HFF-Myc (cell line): ENCODE measurements at regions not wholly inside any gene's neighbourhood (a gene's known extent, or its start where the extent isn't known, plus 50 kb on each side); places are given as distances from the start of the nearest gene placed in this dataset.

ENCODE experiments used
- DNase-seq: peaks from one replicate; pipeline ENCODE4 v3.0.0-alpha.2; 2011; ENCODE audit warnings: low read depth; ENCODE audit errors: extremely low read depth
- H3K4me3 ChIP-seq: replicated peaks from 2 replicates; pipeline ENCODE4 v1.5.1; 2011; ENCODE audit warnings: low read depth, mild to moderate bottlenecking, control low read depth, low read length
- CTCF ChIP-seq: IDR thresholded peaks from 2 replicates; pipeline ENCODE4 v1.5.1; 2012; ENCODE audit warnings: mild to moderate bottlenecking, low read depth, low read length, control low read depth; ENCODE audit errors: missing control alignments

- H3K4me3 ChIP-seq = no peak overlapping the region
- DNase-seq = no peak
- TF ChIP-seq CTCF = no peak
These were observed 324.6 kb downstream of the MID1IP1 start for GRCh38 chrX:39125834-39126233.

GRCh38 chrX:39133971-39134370, 332.7 kb downstream of the MID1IP1 start:
- H3K4me3 ChIP-seq = no peak overlapping the region
- TF ChIP-seq CTCF = no peak
- no peak for DNase-seq

GRCh38 chrX:39137363-39137954, 336.2 kb downstream of the MID1IP1 start:
- no peak overlapping the region for H3K4me3 ChIP-seq
- no peak for DNase-seq
- TF ChIP-seq CTCF = no peak

- no peak overlapping the region for H3K4me3 ChIP-seq
- DNase-seq = no peak
- no peak for TF ChIP-seq CTCF
These were observed 339.3 kb downstream of the MID1IP1 start for GRCh38 chrX:39140581-39140980.

GRCh38 chrX:39144323-39144722, 343.1 kb downstream of the MID1IP1 start:
- H3K4me3 ChIP-seq = no peak overlapping the region
- no peak for TF ChIP-seq CTCF
- DNase-seq = no peak

- H3K4me3 ChIP-seq = no peak overlapping the region
- TF ChIP-seq CTCF = no peak
These were observed 343.7 kb downstream of the MID1IP1 start for GRCh38 chrX:39144956-39145355.

GRCh38 chrX:39145859-39146258, 344.6 kb downstream of the MID1IP1 start:
- DNase-seq = no peak
- no peak overlapping the region for H3K4me3 ChIP-seq
- no peak for TF ChIP-seq CTCF

More at GRCh38 chrX:39144956-39145355, 343.7 kb downstream of the MID1IP1 start:
- no peak for DNase-seq
